RKO (cell line): ENCODE measurements at regions not wholly inside any gene's neighbourhood (a gene's known extent, or its start where the extent isn't known, plus 50 kb on each side); places are given as distances from the start of the nearest gene placed in this dataset.

Experiments
- DNase-seq: peaks from one replicate; pipeline ENCODE4 v3.0.0-alpha.2; 2016; ENCODE audit warnings: low spot score

DNA sequence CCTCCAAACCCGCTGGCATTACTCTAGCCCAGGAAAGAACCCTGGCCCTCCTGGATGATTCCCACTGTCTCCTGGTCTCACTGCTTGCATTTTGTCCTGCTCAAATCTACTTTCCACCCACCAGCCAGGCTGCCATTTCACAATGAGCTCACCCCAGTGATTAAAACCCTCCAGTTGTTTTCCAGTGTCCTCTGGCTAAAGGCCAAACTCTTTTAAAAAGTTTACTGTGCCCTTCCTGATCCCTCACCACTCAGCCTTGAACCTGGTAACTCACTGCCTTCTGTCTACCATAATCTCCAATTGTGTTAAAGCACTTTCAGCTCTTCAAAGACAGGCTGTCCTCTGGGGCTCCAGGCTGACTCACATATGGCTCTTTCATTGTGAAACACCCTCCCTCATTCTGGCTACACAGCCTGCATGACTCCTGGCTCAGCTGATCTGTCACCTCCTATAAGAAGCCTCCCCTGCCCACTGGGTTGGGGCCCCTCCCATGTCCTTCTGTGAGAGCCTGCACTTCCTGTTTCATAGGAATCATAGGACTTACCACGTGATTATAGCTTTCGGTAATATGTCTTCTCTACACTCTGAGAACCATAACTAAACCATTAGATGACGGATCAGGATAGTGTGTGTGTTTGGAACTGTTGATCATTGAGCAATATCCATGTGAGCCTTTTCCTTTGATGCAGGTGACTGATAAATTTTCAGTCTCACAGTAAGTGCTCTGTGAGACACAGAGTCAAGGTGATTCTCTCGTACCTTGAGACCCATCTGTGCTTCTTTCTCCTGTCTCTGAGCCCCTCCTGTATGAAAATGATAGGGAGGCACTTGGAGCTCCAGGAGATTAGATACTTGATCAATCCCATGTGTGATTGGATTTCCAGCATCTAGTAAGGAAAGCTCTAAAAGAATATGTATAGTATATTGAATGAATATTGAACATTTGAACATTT lies 590.8 kb upstream of the ID2 start:
- DNase-seq, result peak; percentile 91

GRCh38 chr2:8094526-8094925 lies 587.3 kb upstream of the ID2 start:
- DNase-seq, result peak; percentile 93

- no peak for DNase-seq
Observed at GRCh38 chr2:8095978-8096377, 585.9 kb upstream of the ID2 start.

- no peak for DNase-seq
Observed at GRCh38 chr2:8096484-8096883, 585.4 kb upstream of the ID2 start.

GRCh38 chr2:8098476-8099266 lies 583.2 kb upstream of the ID2 start:
- no peak for DNase-seq

DNA sequence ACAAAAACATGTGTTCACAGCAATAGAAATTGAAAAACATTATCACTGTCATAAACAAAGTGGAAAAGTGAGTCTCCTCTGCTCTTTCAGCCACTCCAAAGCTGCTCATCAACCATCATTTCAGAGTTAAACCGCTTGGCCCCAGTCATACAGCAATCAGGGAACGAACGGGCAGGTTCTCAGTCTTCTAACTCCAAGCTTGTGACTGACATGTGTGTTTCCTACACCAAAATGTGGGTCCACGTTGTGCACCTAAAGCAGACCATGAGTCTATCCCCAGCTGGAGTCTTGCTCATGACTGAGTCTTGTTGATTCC lies 582.6 kb upstream of the ID2 start:
- DNase-seq, result no peak

DNA sequence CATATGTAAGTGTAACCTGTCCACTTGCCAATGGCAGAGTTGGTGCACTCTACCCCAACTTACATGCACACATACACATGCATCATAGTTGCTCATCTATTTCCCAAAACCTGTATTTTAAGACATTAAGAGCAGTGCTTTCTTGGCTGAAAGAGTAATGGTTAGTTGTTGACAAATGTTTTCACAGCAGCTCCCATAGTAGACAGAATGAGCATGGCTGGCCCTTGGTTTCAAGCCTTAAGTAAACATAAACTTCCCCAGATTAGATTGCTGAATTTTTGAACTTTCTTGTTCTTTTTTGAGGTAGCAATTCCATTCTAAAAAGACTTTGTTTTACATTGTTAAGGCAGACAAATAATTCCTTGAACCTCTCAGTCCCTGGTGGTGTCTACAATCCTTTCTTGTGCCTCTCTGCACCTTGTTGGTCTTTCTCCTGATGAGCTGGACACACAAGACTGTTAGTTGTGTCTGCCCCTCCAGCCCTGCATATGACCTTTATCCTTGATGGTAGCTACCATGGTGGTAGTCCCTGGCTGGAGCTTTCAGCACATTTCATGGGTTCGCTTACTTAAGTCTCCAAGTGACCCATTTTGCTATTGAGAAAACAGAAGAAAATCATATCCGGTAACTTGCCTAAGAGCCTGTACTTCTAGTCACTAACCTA lies 580.1 kb upstream of the ID2 start:
- DNase-seq, result no peak

DNA sequence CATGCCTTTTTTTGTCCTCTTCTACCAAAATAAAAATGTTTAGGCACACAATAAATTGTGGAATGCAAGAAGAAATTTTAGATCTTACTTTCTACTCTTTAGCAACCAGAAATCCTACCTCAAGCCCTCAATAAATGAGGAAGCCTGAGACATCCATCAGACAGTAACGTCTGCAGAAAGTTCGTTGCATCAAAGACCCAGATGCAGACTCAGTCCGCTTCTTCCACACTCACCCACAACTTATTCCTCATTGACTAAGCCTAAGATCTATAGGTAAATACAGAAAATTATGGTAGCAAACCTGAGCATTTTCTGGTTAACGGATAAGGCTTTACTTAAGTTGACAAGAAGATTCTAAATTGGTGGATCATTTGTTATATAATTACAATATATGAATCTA lies 579.4 kb upstream of the ID2 start:
- no peak for DNase-seq

GRCh38 chr2:8103085-8103708 lies 578.7 kb upstream of the ID2 start:
- no peak for DNase-seq

GRCh38 chr2:8107150-8107549 lies 574.7 kb upstream of the ID2 start:
- DNase-seq, result no peak

DNA sequence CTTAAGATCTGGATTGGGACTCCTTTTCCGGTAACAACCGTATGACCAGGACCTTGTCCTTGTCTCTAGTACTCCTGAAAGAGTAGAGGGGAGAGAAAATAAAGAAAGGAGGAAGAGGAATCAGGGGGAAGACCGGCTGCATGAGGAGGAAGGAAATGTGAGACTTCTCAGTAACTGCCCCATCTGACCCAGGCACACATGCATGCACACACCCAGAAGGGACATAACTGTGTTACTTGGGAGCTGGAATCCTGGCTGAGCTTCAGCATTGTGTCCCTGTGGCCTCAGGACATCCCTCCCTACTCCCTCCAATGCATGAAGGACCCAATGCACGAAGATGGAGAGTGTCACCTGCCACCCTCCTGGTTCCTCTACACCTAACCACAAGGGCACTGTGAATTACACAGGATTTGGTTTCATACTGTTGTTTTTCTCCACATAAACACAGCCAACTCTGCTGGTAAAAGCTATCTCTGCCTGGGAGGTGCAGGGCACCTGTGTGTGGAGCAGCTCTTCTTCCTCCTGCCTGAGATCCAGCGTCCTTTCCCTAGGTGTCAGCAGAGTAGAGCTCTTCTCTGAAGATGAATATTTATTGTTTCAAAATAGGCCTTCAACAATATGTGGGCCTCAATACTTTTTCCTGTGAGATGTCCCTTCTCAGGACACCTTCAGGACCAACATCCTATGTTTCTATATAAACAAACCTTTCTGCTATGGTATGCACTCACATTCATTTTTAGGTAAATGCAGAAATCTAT lies 574.1 kb upstream of the ID2 start:
- no peak for DNase-seq

DNA sequence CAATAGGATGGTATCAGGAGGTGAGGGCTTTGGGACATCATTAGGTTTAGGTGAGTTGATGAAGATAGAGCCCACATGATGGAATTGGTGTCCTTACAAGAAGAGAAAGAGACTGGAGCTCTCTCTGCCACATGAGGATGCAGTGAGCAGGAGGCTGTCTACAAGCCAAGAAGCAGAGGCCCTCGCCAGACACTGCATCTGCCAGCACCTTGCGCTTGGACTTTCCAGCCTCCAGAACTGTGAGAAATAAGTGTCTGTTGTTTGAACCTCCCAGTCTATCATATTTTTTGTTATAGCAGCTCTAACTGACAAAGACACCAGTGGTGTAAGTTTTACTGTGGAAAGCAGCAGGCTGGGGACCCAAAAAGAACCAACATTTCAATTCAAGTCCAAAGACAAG lies 571.1 kb upstream of the ID2 start:
- DNase-seq, result no peak

GRCh38 chr2:8111193-8111592 lies 570.7 kb upstream of the ID2 start:
- no peak for DNase-seq

- DNase-seq, result no peak
Observed at GRCh38 chr2:8115456-8115855, 566.4 kb upstream of the ID2 start.

DNA sequence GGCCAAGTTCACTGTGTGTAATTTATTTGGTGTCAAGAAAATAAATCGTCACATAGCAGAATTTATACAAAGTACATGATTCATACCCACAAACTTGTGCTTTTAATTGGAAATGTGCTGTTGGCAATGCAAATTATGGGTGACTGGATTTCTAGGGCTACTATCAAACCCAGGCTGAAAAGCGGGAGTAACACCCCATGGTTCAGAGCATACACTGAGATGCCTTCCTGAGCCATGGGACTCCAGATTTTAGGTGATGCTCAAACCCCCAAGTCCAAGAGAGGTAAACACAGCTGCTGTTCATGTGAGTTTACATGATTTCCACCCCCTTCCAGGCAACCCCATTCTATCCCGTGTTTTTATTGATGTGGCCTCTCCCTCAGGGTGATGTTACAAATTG lies 565.9 kb upstream of the ID2 start:
- DNase-seq, result no peak

DNA sequence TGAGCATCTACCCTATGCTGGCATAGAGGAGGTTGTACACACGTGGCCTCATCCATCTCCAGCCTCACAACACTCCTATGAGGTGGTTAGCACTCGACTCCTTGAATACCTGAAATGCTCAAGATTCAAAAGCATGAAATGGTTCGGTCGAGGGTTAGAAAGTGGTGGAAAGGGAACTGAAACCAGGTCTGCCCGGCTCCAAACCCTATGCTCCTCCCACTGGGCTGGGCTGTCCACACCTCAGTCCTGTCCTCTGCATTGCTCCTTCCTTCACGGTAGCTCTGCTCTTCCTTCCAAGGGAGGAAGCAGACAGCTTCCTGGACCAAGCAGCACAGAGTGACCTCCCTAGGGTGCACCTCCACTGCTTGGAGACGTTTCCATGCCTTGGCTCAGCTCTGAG lies 565.2 kb upstream of the ID2 start:
- no peak for DNase-seq

DNA sequence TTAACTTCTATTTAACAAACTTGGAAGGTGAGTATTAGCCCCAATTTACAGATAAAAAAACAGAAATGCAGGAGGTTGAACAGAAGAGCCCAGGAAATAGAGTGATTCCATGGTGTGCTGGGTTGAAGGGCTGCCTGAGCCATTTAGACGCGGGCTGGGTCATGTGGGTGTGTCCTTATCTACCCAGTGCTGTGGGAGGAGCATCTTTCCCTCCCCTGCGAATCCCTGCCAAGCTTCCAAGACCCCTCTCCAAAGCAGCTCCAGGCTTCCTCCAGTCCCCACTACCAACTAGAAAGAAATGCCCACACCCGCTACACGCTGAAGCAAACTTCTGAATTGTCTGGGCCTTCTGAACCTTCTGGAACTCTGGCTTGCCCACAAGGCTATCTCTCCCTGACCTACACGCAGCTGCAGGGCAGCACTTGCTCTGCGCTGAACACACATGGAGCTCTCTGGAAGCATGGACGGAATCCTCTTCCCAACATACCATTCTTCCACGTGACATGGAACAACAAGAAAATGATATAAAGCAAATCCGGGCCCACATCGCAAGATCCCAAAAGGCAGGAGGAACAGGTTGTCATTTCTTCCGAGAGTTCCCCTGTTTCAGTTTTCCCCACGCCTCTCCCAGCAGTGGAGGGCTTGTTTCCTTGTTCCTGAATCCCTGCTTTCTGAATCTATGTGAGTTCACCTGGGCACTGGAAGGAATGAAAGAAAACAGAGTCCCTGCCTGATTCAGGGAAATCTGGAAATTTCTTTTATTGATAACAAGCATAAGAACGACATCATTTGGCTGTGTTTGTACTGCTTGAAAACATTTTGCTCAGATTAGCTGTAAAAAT lies 562.7 kb upstream of the ID2 start:
- DNase-seq, result no peak

DNA sequence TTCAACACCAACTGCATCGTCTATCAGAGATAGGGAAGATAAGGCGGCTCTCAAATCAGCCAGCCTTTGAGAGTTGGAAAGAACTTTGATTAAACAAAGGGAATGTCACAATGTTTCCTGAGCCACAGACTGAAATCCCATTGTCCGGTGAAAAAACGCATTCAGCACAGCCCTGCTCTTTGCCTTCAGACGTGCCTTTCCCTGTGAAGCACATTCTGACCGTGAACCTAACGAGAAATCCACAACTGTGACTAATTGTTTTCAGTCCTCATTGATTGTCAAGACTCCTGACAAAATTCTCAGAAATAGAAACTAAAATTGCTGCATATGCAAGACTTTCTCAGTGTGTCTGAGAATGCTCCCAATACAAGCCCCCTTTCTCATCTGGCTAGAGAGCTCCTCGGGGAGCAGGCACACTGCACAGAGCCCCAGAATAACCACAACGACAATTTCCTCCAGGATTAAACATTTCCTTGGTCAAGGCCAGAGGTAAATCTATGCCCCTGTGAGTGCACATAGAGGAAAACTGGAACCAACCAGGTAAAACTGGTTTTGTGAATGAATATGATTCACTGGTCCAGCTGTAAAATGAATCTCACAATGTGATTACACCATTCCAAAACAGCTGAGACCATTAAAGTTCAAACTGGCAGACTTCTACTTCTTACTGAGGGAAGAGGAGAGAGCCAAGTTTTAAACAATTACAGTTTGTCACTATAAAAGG lies 561.9 kb upstream of the ID2 start:
- DNase-seq, result no peak

DNA sequence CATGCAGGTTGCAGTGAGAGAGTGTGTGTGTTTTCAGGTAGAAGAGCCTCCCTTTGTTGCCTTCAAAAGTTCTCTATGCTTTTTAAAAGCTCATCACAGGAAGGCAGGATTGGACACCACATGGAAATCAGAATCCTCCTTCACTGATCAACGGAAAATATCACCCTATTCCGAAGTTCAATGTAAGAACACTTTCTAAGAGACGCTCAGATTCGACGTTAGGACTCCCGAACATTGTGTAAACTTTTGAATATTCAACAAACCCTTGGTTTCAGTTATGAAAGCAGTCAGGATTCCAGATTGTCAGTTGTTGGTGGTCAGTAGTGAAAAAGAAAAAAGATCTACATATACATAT lies 561.4 kb upstream of the ID2 start:
- no peak for DNase-seq
